DOHH2 (cell line): ENCODE measurements at regions not wholly inside any gene's neighbourhood (a gene's known extent, or its start where the extent isn't known, plus 50 kb on each side); places are given as distances from the start of the nearest gene placed in this dataset.

Experiments
- EZH2phosphoT487 ChIP-seq: fragments of 200-600 bp; sonication (generic); IDR thresholded peaks from 2 replicates; pipeline ENCODE4 v1.6.1; 2017; ENCODE audit warnings: borderline replicate concordance, mild to moderate bottlenecking, antibody characterized with exemption, low read length, moderate library complexity, mixed read lengths
- TF ChIP-seq, protein P1 (sequence below): fragments of 200-600 bp; sonication (generic); IDR thresholded peaks from one replicate; pipeline ENCODE4 v1.5.1; 2014; ENCODE audit warnings: antibody characterized with exemption, mild to moderate bottlenecking, low read depth, low read length; ENCODE audit not compliant: poor library complexity, severe bottlenecking

DNA sequence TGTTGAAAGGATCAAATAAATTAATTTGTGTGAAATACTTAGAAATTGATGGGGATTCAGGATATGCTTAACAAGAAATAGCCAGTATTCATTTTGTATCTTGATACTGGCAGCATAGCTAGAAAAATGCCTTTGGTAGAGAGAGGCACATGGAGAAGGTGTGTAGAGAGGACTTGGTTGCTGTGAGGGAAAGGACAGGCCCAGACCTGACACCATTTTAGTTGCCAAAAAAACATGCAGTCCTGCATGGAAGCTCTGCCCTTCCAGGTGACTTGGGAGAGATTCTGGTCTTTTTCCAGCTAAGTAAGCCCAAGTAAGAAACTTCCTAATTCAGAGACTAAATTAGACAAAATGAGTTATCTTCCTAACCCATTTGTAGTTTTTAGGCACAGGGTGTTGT, 335.0 kb downstream of the RFC3 start:
- TF ChIP-seq, protein P1, sequence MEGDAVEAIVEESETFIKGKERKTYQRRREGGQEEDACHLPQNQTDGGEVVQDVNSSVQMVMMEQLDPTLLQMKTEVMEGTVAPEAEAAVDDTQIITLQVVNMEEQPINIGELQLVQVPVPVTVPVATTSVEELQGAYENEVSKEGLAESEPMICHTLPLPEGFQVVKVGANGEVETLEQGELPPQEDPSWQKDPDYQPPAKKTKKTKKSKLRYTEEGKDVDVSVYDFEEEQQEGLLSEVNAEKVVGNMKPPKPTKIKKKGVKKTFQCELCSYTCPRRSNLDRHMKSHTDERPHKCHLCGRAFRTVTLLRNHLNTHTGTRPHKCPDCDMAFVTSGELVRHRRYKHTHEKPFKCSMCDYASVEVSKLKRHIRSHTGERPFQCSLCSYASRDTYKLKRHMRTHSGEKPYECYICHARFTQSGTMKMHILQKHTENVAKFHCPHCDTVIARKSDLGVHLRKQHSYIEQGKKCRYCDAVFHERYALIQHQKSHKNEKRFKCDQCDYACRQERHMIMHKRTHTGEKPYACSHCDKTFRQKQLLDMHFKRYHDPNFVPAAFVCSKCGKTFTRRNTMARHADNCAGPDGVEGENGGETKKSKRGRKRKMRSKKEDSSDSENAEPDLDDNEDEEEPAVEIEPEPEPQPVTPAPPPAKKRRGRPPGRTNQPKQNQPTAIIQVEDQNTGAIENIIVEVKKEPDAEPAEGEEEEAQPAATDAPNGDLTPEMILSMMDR = no peak
- no peak for TF ChIP-seq EZH2phosphoT487
